Activated T-cell treated with anti-CD3 and anti-CD28 coated beads for 24 hours (primary cell): ENCODE measurements at regions not wholly inside any gene's neighbourhood (a gene's known extent, or its start where the extent isn't known, plus 50 kb on each side); places are given as distances from the start of the nearest gene placed in this dataset.

Experiments
- DNase-seq: peaks from one replicate; pipeline ENCODE4 v3.0.0-alpha.2; 2020; ENCODE audit warnings: low read depth

DNA sequence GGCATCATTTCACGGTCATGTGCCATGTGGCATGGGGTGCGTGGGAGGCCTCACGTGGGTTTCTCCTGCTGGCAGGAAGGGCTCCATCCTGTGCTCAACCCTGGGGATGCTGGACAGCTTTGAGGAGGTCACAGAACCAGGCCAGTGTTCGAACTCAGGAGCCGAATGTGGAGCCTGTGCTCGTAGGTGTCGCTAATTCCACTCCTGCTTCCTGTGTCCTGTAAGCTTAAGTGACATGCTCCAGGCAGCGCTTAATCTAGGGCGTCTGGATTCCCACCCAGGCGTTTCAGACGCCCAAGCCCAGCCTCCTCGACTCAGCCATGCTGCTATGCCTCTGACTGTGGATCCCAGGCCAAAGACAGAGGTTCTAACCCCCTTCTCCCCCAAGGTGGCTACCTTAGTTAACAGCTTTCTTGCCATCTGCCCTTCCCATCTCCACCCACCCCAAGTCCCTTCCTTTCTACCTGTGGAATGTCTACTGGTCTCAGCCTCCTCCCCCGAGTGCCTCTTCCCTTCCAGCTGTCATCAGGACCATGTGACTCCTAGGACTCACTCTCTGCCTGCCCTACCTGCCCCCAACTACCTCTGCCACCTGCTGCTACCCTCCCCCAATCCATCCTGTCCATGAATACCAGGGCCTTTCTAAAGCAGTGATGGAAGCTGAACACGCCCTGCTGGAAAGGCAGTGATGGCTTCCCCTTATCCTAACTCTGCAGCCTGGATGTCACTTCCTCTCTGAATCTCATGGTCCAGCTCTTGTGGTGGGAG is 255.1 kb downstream of the CDH26 start:
- DNase-seq = no peak

DNA sequence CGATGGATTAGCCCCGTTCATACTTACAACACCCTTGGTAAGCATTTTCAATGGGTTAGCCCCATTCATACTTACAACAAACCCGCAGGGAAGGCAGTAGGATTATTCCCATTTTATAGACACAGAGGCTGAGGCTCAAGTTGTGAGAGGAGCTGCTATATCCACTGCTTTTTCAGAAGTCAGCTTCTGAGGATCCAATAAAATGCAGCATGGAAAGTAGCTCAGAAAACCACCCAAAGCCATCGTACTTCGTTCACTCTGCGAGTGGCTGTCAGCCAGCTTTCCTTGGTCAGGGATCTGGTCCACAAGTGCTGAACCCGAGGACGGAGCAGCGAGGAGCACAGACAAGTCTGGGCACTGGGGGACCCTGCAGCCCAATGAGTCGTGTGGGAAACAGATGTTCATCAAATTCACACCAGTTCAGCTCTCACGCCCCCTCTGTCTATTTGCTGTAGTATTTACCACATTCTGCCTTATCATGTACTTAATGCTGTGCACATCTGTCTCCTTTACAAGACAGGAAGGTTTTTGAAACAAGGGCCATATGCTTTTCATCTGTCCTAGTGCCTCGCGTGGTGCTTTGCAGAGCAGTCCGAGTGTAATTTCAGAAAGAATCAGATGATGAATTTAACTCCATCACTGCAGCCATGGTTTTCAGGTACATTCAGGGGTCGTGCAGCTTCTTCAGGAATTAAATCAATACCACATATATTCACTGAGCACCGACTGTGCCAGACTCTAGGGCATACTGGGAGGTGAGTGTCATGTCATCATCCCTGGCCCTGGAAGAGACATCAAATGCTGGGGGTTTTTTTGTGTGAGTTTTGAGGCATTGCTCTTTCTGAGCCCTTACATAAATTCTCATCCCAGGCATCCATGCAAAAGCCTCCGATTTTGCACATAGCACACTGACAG is 256.9 kb downstream of the CDH26 start:
- no peak for DNase-seq

- no peak for DNase-seq
Measured at GRCh38 chr20:60215816-60216730, 257.9 kb downstream of the CDH26 start.

DNA sequence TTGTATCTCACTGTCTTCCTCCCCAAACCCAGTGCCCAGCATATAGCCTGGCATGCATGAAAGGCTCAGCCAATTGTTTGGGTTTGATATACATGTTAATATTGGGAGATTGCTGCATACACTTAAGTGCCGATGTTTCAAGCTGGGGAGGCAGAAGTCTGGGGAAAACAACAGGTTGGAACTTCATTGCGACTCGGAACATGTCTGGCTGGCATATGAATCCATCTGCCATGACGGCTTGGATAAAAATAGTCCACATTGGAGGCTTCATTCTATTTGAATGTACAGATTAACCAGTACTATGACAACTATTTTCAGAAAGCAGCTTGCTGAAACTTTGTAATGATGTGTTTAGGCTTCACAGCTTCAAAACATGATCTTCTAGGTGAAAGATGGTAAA is 261.0 kb downstream of the CDH26 start:
- no peak for DNase-seq

GRCh38 chr20:60219984-60220562 is 261.9 kb downstream of the CDH26 start:
- no peak for DNase-seq

DNA sequence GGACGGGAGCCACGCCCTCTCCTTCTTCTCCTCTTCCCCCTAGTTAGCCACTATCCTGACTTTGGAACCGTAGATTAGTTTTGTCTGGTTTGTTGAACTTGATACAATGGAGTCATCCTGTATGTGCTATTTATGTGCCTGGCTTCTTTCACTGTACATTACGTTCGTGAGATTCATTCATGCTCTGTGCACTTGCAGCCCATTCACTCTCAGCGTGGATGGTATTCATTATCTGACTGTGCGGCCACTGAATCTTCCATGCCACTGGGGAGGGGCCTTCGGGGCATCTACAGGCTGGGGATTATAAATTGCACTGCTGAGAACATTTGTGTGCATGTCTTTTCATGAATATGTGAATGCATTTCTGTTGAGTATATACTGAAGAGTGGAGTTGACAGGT is 262.5 kb downstream of the CDH26 start:
- DNase-seq = no peak

- DNase-seq = no peak
Measured at GRCh38 chr20:60221593-60221992, 263.4 kb downstream of the CDH26 start.

DNA sequence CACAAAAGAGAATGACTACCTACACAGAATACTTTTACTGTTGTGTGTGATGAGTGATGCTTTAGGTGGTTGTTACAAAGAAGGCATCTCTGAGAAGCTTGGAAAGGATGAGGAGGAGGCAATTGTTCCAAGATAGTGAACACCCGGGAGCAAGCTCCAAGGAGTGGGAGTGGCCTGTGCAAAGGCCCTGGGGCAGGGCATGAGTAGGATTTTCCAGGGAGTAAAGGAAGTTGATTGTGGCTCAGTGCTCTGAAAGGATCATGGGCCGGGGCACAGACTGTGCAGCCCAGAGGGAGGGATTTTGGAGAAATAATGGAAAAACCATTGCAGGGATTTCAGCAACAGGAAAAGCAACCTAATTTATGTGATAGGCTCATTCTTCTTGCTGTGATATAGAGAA is 264.3 kb downstream of the CDH26 start:
- no peak for DNase-seq

DNA sequence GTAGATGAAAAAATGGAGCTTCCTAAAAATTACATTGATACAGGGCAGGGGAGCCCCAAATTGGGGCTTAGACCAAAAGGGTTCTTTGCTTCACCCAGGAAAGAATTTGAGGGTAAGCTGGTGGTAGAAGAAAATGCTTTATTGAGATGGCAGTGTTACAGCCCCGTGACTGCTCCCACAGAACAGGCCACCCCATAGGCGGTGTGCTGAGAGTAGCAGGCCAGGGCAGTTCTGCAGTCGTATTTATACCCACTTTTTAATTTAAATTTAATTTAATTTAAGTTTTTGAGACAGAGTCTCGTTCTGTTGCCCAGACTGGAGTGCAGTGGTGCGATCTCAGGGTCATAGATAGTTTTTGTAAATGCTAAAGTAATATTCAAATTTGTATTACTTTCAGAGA is 265.0 kb downstream of the CDH26 start:
- DNase-seq = no peak

GRCh38 chr20:60224914-60225313 is 266.7 kb downstream of the CDH26 start:
- no peak for DNase-seq

DNA sequence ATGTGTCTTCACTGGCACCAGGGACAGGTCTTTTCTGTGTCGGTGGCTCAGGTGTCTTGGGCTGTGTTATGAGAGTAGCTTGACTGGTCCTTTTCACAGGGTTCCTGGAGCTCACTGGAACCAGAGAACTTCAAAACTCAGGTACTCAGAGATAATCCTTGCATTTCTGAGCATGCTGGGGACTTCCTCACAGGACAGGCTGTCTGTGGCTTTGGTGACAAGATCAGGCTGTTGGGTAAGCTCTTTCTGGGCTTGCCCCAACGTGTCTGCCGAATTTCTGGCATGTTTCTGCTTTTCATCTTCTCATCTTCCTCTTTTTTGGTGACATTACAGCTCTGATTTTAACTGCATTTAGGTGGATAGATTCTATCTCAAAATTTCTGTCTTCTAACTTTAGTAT is 270.0 kb downstream of the CDH26 start:
- DNase-seq = no peak

GRCh38 chr20:60232380-60232779 is 274.2 kb downstream of the CDH26 start:
- no peak for DNase-seq

DNA sequence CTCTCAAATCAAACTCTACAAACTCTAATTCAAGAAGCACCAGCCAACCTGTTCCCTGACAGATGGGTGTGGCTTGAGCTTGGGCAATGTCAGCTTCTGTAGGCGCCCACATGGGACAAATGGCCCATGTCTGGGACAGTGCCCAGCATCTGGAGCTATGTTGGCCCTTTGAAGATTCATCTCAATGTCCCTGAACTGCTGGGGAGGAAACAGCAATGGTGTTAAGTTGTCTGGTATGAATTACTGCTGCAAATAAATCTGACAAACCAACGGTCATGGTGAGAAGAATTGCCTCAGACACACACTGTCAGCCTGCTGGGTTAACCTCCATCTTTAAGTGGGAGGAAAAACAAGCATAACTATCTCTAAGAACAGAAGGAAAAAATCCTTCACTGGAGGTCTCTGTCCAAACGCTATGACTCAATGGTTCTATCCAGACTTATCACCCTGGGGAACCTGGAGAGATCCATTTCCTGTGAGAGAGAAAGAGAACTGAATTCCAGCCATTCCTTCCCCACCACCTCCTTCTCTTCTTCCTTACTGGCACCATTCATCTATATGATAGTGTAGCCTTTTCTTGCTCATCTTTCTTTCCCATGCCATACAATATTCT is 274.9 kb downstream of the CDH26 start:
- DNase-seq = no peak

DNA sequence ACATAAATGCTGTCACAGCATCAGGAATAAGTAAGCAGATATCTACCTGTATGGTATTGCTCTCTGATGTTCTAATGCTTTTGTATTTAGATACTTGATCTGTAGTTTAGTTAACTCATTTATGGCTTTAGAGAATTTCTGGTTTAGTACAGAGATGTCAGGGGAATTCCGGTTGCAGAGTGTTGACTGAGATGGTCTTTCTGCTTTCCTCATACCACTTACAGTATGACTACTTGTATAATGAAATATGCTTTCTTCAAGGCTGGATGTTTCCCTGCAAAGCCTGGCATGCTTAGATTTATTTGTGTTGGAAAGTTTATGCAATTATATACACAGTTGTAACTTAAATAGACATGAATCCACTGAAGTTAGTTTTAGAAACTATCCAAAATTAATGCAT is 278.4 kb downstream of the CDH26 start:
- DNase-seq = no peak

GRCh38 chr20:60237981-60238380 is 279.8 kb downstream of the CDH26 start:
- no peak for DNase-seq

DNA sequence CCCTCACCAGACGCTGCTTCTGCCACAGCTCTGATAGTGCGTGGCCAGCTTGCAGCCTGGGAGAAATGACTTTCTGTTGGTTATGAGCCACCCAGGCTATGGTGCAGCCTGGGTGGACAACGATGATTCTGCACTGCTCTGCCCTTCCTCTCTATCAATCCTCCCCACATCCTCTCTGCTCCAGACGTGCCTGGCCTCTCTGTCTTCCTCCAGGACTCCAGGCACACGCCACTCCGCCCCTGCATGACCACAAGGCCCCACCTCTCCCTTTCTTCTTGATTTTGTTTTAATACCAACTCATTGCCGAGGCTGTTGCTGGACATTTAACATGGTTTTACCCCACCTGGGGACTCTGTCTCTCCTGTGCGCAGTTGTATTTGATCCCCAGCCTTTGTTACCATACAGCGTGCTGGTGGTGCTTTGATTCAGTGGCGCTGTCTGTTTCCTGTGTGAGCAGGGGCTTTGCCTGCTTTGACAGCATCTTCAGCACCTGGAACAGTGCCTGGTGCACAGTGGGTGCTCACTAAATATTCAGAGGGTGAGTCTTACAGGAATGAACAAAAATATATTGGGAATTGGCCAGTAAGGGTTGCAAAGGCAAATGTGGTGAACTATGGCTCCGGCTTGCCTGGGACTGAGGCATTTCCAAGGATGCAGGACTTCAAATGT is 280.9 kb downstream of the CDH26 start:
- DNase-seq = no peak

DNA sequence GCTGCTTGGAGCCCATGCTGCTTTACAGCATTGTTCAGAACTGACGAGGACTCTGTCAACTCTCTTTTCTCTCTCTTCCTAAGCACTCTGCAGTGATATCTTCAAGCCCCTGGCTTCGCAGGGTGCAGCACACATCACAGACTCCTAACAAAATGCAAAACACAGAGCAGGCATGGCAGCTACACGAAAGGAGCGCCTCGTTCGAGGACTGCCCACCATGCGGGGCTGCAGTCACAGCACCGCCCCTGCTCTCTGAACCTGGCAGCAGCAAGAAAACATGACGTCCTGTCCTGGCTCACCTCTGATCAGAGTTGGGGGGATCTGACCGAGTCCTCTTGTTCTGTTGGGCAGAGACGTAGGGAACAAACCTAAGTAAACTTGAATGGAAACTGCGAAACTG is 281.7 kb downstream of the CDH26 start:
- no peak for DNase-seq

GRCh38 chr20:60240415-60240814 is 282.2 kb downstream of the CDH26 start:
- DNase-seq = no peak

GRCh38 chr20:60240986-60241385 is 282.8 kb downstream of the CDH26 start:
- no peak for DNase-seq

- DNase-seq = no peak
Measured at GRCh38 chr20:60242836-60243505, 284.7 kb downstream of the CDH26 start.
